CD8-positive, alpha-beta memory T cell (primary cell): ENCODE measurements at regions not wholly inside any gene's neighbourhood (a gene's known extent, or its start where the extent isn't known, plus 50 kb on each side); places are given as distances from the start of the nearest gene placed in this dataset.
"Not testable (repeated sequence)": the region's sequence is repeated elsewhere in the genome, so short reads cannot be mapped to it uniquely, and the experiment has no call there.

Experiments
- CTCF ChIA-PET: fragments of 350-600 bp; sonication (Branson Sonifier 250); formaldehyde crosslinking; loops from one replicate; lab custom pipeline; 2021; ENCODE audit warnings: antibody characterized with exemption; lab: Charles Lee
- POLR2A ChIA-PET: fragments of 350-600 bp; sonication (Branson Sonifier 250); formaldehyde crosslinking; loops from one replicate; lab custom pipeline; 2021; ENCODE audit warnings: antibody characterized with exemption; lab: Charles Lee
- DNase-seq, 5 donors: peaks; one replicate each; pipeline versions ENCODE4 v3.0.0 to v3.0.0-alpha.2; 2020 to 2022; ENCODE audit warnings: mixed read lengths in 1 of 5
- H3K27ac ChIP-seq: one replicate; pipeline ENCODE4 v1.7.0; 2013; ENCODE audit warnings: low read depth, mild to moderate bottlenecking, low read length, moderate library complexity
- H3K27me3 ChIP-seq: 2 replicates; pipeline ENCODE4 v1.7.0; 2013; ENCODE audit warnings: low read length, mild to moderate bottlenecking; ENCODE audit not compliant: insufficient read depth, poor library complexity, severe bottlenecking
- H3K36me3 ChIP-seq: 2 replicates; pipeline ENCODE4 v1.7.0; 2013; ENCODE audit warnings: mild to moderate bottlenecking, low read length, moderate library complexity; ENCODE audit not compliant: insufficient read depth
- H3K4me1 ChIP-seq: 2 replicates; pipeline ENCODE4 v1.7.0; 2013; ENCODE audit warnings: mild to moderate bottlenecking, low read length, moderate library complexity; ENCODE audit not compliant: insufficient read depth
- H3K4me3 ChIP-seq: 2 replicates; pipeline ENCODE4 v1.7.0; 2013; ENCODE audit warnings: mild to moderate bottlenecking, low read length
- H3K9me3 ChIP-seq: 2 replicates; pipeline ENCODE4 v1.7.0; 2013; ENCODE audit warnings: mild to moderate bottlenecking, low read length
- H3K27ac Mint-ChIP-seq, 8 donors: one replicate each; pipeline ENCODE4 v1.8.0; 2020 to 2021; ENCODE audit warnings: mixed read lengths in 8 of 8, mild to moderate bottlenecking in 6 of 8, inconsistent platforms in 3 of 8, moderate library complexity in 3 of 8
- H3K27me3 Mint-ChIP-seq, 2 donors: one replicate each; pipeline ENCODE4 v1.8.0; 2020 to 2021; ENCODE audit warnings: mixed read lengths in 2 of 2, mild to moderate bottlenecking in 1 of 2, moderate library complexity in 1 of 2
- H3K36me3 Mint-ChIP-seq, 3 donors: one replicate each; pipeline ENCODE4 v1.8.0; 2020 to 2021; ENCODE audit warnings: mixed read lengths in 3 of 3, inconsistent platforms in 1 of 3, mild to moderate bottlenecking in 1 of 3
- H3K4me1 Mint-ChIP-seq, 3 donors: one replicate each; pipeline ENCODE4 v1.8.0; 2020 to 2021; ENCODE audit warnings: mixed read lengths in 3 of 3, inconsistent platforms in 1 of 3, mild to moderate bottlenecking in 1 of 3
- H3K4me3 Mint-ChIP-seq, 7 donors: one replicate each; pipeline ENCODE4 v1.8.0; 2020 to 2021; ENCODE audit warnings: mixed read lengths in 7 of 7, mild to moderate bottlenecking in 6 of 7, moderate library complexity in 4 of 7, inconsistent platforms in 2 of 7
- H3K9me3 Mint-ChIP-seq, 5 donors: one replicate each; pipeline ENCODE4 v1.8.0; 2020 to 2022; ENCODE audit warnings: mixed read lengths in 5 of 5, mild to moderate bottlenecking in 3 of 5, moderate library complexity in 2 of 5, inconsistent platforms in 1 of 5

- H3K4me1 Mint-ChIP-seq = no peaks in the 10 kb centered on the region
- H3K4me3 ChIP-seq = no peak overlapping the region
- H3K27ac ChIP-seq = no peak overlapping the region
- no peaks in the 10 kb centered on the region for H3K36me3 ChIP-seq
- H3K27ac Mint-ChIP-seq = no peak overlapping the region
- H3K9me3 Mint-ChIP-seq = peaks cover 6 to 34% (median 10%) of the 10 kb centered on the region in 5 donors
- no peaks in the 10 kb centered on the region for H3K27me3 Mint-ChIP-seq
- no peaks in the 10 kb centered on the region for H3K4me1 ChIP-seq
- no peaks in the 10 kb centered on the region for H3K27me3 ChIP-seq
- ChIA-PET POLR2A (no interaction called here), CTCF (no interaction called here)
- no peak for DNase-seq
- no peak overlapping the region for H3K4me3 Mint-ChIP-seq
- H3K9me3 ChIP-seq = no peaks in the 10 kb centered on the region
- no peaks in the 10 kb centered on the region for H3K36me3 Mint-ChIP-seq
Observed at GRCh38 chr14:83960832-83961512, 1569.0 kb upstream of the FLRT2 start.

- no peaks in the 10 kb centered on the region for H3K36me3 ChIP-seq
- DNase-seq = no peak
- no peak overlapping the region for H3K27ac ChIP-seq
- Mint-ChIP-seq H3K27me3 (no peaks in the 10 kb centered on the region), H3K36me3 (no peaks in the 10 kb centered on the region), H3K4me3 (no peak overlapping the region), H3K27ac (no peak overlapping the region), H3K9me3 (peaks cover 4 to 27% (median 11%) of the 10 kb centered on the region in 5 donors), H3K4me1 (no peaks in the 10 kb centered on the region)
- H3K9me3 ChIP-seq = no peaks in the 10 kb centered on the region
- no peak overlapping the region for H3K4me3 ChIP-seq
- H3K27me3 ChIP-seq = no peaks in the 10 kb centered on the region
- no peaks in the 10 kb centered on the region for H3K4me1 ChIP-seq
- POLR2A ChIA-PET = no interaction called here
- CTCF ChIA-PET = no interaction called here
Observed at GRCh38 chr14:83969998-83970397, 1559.9 kb upstream of the FLRT2 start.

GRCh38 chr14:83972631-83973030, 1557.3 kb upstream of the FLRT2 start:
- Histone ChIP-seq H3K36me3 (no peaks in the 10 kb centered on the region), H3K27me3 (no peaks in the 10 kb centered on the region), H3K9me3 (no peaks in the 10 kb centered on the region), H3K4me3 (no peak overlapping the region), H3K27ac (no peak overlapping the region), H3K4me1 (no peaks in the 10 kb centered on the region)
- Mint-ChIP-seq H3K36me3 (no peaks in the 10 kb centered on the region), H3K9me3 (peaks cover 0 to 22% (median 8%) of the 10 kb centered on the region in 5 donors), H3K4me3 (no peak overlapping the region), H3K27me3 (no peaks in the 10 kb centered on the region), H3K27ac (no peak overlapping the region), H3K4me1 (no peaks in the 10 kb centered on the region)
- POLR2A ChIA-PET = no interaction called here
- no peak for DNase-seq
- CTCF ChIA-PET = no interaction called here

GRCh38 chr14:83974647-83975163, 1555.2 kb upstream of the FLRT2 start:
- no peaks in the 10 kb centered on the region for H3K36me3 Mint-ChIP-seq
- Histone ChIP-seq H3K36me3 (no peaks in the 10 kb centered on the region), H3K9me3 (no peaks in the 10 kb centered on the region), H3K27me3 (no peaks in the 10 kb centered on the region), H3K4me1 (no peaks in the 10 kb centered on the region), H3K4me3 (no peak overlapping the region), H3K27ac (no peak overlapping the region)
- CTCF ChIA-PET = no interaction called here
- H3K9me3 Mint-ChIP-seq = peaks cover 0 to 18% (median 8%) of the 10 kb centered on the region in 5 donors
- no peaks in the 10 kb centered on the region for H3K27me3 Mint-ChIP-seq
- DNase-seq = no peak
- H3K27ac Mint-ChIP-seq = no peak overlapping the region
- POLR2A ChIA-PET = no interaction called here
- H3K4me1 Mint-ChIP-seq = no peaks in the 10 kb centered on the region
- H3K4me3 Mint-ChIP-seq = no peak overlapping the region

GRCh38 chr14:83975435-83975834, 1554.5 kb upstream of the FLRT2 start:
- Histone ChIP-seq H3K9me3 (no peaks in the 10 kb centered on the region), H3K36me3 (no peaks in the 10 kb centered on the region), H3K27ac (no peak overlapping the region), H3K4me3 (no peak overlapping the region), H3K27me3 (no peaks in the 10 kb centered on the region), H3K4me1 (no peaks in the 10 kb centered on the region)
- H3K4me3 Mint-ChIP-seq = no peak overlapping the region
- POLR2A ChIA-PET = no interaction called here
- H3K9me3 Mint-ChIP-seq = peaks cover under 1 to 19% (median 8%) of the 10 kb centered on the region in 5 donors
- no peak for DNase-seq
- H3K4me1 Mint-ChIP-seq = no peaks in the 10 kb centered on the region
- peak overlapping the region in 1 of 8 donors; percentile 3 for H3K27ac Mint-ChIP-seq
- H3K27me3 Mint-ChIP-seq = no peaks in the 10 kb centered on the region
- H3K36me3 Mint-ChIP-seq = no peaks in the 10 kb centered on the region
- CTCF ChIA-PET = no interaction called here

GRCh38 chr14:83975841-83976770, 1553.8 kb upstream of the FLRT2 start:
- CTCF ChIA-PET = no interaction called here
- Histone ChIP-seq H3K4me3 (no peak overlapping the region), H3K36me3 (no peaks in the 10 kb centered on the region), H3K9me3 (no peaks in the 10 kb centered on the region), H3K27me3 (no peaks in the 10 kb centered on the region), H3K4me1 (no peaks in the 10 kb centered on the region), H3K27ac (no peak overlapping the region)
- Mint-ChIP-seq H3K36me3 (no peaks in the 10 kb centered on the region), H3K9me3 (peaks cover 4 to 19% (median 11%) of the 10 kb centered on the region in 5 donors), H3K27me3 (no peaks in the 10 kb centered on the region), H3K27ac (peak overlapping the region in 1 of 8 donors; percentile 3), H3K4me1 (no peaks in the 10 kb centered on the region), H3K4me3 (no peak overlapping the region)
- POLR2A ChIA-PET = no interaction called here
- DNase-seq = no peak

GRCh38 chr14:83977583-83977982, 1552.4 kb upstream of the FLRT2 start:
- no peak overlapping the region for H3K4me3 ChIP-seq
- peaks cover 5 to 22% (median 16%) of the 10 kb centered on the region in 5 donors for H3K9me3 Mint-ChIP-seq
- H3K9me3 ChIP-seq = no peaks in the 10 kb centered on the region
- no peaks in the 10 kb centered on the region for H3K27me3 Mint-ChIP-seq
- H3K36me3 Mint-ChIP-seq = no peaks in the 10 kb centered on the region
- H3K27me3 ChIP-seq = no peaks in the 10 kb centered on the region
- no peaks in the 10 kb centered on the region for H3K36me3 ChIP-seq
- no peak overlapping the region for H3K4me3 Mint-ChIP-seq
- no peak overlapping the region for H3K27ac ChIP-seq
- POLR2A ChIA-PET = no interaction called here
- no peaks in the 10 kb centered on the region for H3K4me1 Mint-ChIP-seq
- CTCF ChIA-PET = no interaction called here
- H3K4me1 ChIP-seq = no peaks in the 10 kb centered on the region
- no peak for DNase-seq
- H3K27ac Mint-ChIP-seq = no peak overlapping the region

GRCh38 chr14:83981676-83982258, 1548.2 kb upstream of the FLRT2 start:
- H3K9me3 ChIP-seq, H3K4me1 ChIP-seq, POLR2A ChIA-PET, H3K27ac ChIP-seq, H3K36me3 Mint-ChIP-seq, H3K4me3 ChIP-seq, H3K27ac Mint-ChIP-seq, H3K36me3 ChIP-seq, CTCF ChIA-PET, H3K27me3 ChIP-seq, DNase-seq, H3K4me1 Mint-ChIP-seq, H3K27me3 Mint-ChIP-seq, H3K4me3 Mint-ChIP-seq: not testable (repeated sequence)
- H3K9me3 Mint-ChIP-seq = peaks cover 7 to 19% (median 11%) of the 10 kb centered on the region in 5 donors
